Trophoblast cell (in vitro differentiated cells and primary cell): ENCODE measurements at regions not wholly inside any gene's neighbourhood (a gene's known extent, or its start where the extent isn't known, plus 50 kb on each side); places are given as distances from the start of the nearest gene placed in this dataset.

ENCODE experiments used
- DNase-seq, 2 donors: peaks; one replicate each; pipeline ENCODE4 v3.0.0-alpha.2; 2016
- H2AFZ ChIP-seq: 2 replicates; pipeline ENCODE4 v1.6.1; 2013; ENCODE audit warnings: low read length, moderate library complexity, mild to moderate bottlenecking; ENCODE audit not compliant: insufficient read depth, poor library complexity
- H2AK5ac ChIP-seq: 2 replicates; pipeline ENCODE4 v1.6.1; 2013; ENCODE audit warnings: mild to moderate bottlenecking, low read length
- H2BK120ac ChIP-seq: 2 replicates; pipeline ENCODE4 v1.6.1; 2013; ENCODE audit warnings: low read length, mild to moderate bottlenecking, moderate library complexity; ENCODE audit not compliant: insufficient read depth, poor library complexity
- H2BK12ac ChIP-seq: 2 replicates; pipeline ENCODE4 v1.6.1; 2013; ENCODE audit warnings: mild to moderate bottlenecking, low read length, moderate library complexity
- H2BK5ac ChIP-seq: 2 replicates; pipeline ENCODE4 v1.6.1; 2013; ENCODE audit warnings: low read length, low read depth, moderate library complexity, mild to moderate bottlenecking; ENCODE audit not compliant: poor library complexity
- H3K14ac ChIP-seq: 2 replicates; pipeline ENCODE4 v1.6.1; 2013; ENCODE audit warnings: mild to moderate bottlenecking, low read length
- H3K18ac ChIP-seq: 2 replicates; pipeline ENCODE4 v1.6.1; 2013; ENCODE audit warnings: mild to moderate bottlenecking, low read length
- H3K23ac ChIP-seq: 2 replicates; pipeline ENCODE4 v1.6.1; 2013; ENCODE audit warnings: low read length
- H3K27ac ChIP-seq: 2 replicates; pipeline ENCODE4 v1.5.1; 2013; ENCODE audit warnings: low read depth, mild to moderate bottlenecking, inconsistent platforms, low read length, moderate library complexity
- H3K27me3 ChIP-seq: 2 replicates; pipeline ENCODE4 v1.6.1; 2013; ENCODE audit warnings: inconsistent platforms, mild to moderate bottlenecking, low read length, moderate library complexity; ENCODE audit not compliant: insufficient read depth
- H3K36me3 ChIP-seq, 2 experiments: 1 replicate in 1 of 2; 2 replicates in 1 of 2; pipeline ENCODE4 v1.6.1; 2013; ENCODE audit warnings: low read length in 2 of 2, mild to moderate bottlenecking in 2 of 2, moderate library complexity in 1 of 2; ENCODE audit not compliant: insufficient read depth in 2 of 2, control insufficient read depth in 1 of 2
- H3K4ac ChIP-seq: 2 replicates; pipeline ENCODE4 v1.6.1; 2013; ENCODE audit warnings: low read depth, mild to moderate bottlenecking, low read length, moderate library complexity
- H3K4me1 ChIP-seq, 2 experiments: 1 replicate in 1 of 2; 2 replicates in 1 of 2; pipeline ENCODE4 v1.6.1; 2013; ENCODE audit warnings: low read length in 2 of 2, mild to moderate bottlenecking in 2 of 2, moderate library complexity in 1 of 2; ENCODE audit not compliant: insufficient read depth in 2 of 2, control insufficient read depth in 1 of 2
- H3K4me2 ChIP-seq: 2 replicates; pipeline ENCODE4 v1.6.1; 2013; ENCODE audit warnings: inconsistent platforms, mild to moderate bottlenecking, low read length, moderate library complexity
- H3K4me3 ChIP-seq: 2 replicates; pipeline ENCODE4 v1.5.1; 2013; ENCODE audit warnings: mild to moderate bottlenecking, low read depth, low read length, inconsistent platforms
- H3K79me1 ChIP-seq: one replicate; pipeline ENCODE4 v1.6.1; 2013; ENCODE audit warnings: low read length
- H3K79me2 ChIP-seq: 2 replicates; pipeline ENCODE4 v1.6.1; 2013; ENCODE audit warnings: low read length, mild to moderate bottlenecking; ENCODE audit not compliant: control insufficient read depth, insufficient read depth, poor library complexity
- H3K9ac ChIP-seq: 2 replicates; pipeline ENCODE4 v1.6.1; 2013; ENCODE audit warnings: mild to moderate bottlenecking, low read length
- H3K9me3 ChIP-seq: 2 replicates; pipeline ENCODE4 v1.6.1; 2013; ENCODE audit warnings: low read depth, mild to moderate bottlenecking, control low read depth, inconsistent platforms, low read length; ENCODE audit not compliant: insufficient read depth
- H4K12ac ChIP-seq: 2 replicates; pipeline ENCODE4 v1.6.1; 2013; ENCODE audit warnings: low read depth, mild to moderate bottlenecking, low read length, moderate library complexity
- H4K8ac ChIP-seq: 2 replicates; pipeline ENCODE4 v1.6.1; 2013; ENCODE audit warnings: low read depth, mild to moderate bottlenecking, low read length, moderate library complexity
- H4K91ac ChIP-seq: one replicate; pipeline ENCODE4 v1.6.1; 2013; ENCODE audit warnings: low read depth, mild to moderate bottlenecking, low read length, moderate library complexity
- WGBS: extraction: QIAGEN DNeasy Blood & Tissue Kit; methylation state at CpG from one replicate; pipeline ENCODE4 v1.1.7; 2013; ENCODE audit warnings: missing lambda C conversion rate; ENCODE audit not compliant: insufficient read length, insufficient coverage; ENCODE audit errors: extremely low coverage; 5-methylcytosine and 5-hydroxymethylcytosine counted together

GRCh38 chr13:47646298-47646697 is 354.8 kb downstream of the SUCLA2 start:
- no peak overlapping the region for H2BK12ac ChIP-seq
- H3K27me3 ChIP-seq: no peaks in the 10 kb centered on the region
- no peak overlapping the region for H2BK5ac ChIP-seq
- H3K79me1 ChIP-seq: no peaks in the 10 kb centered on the region
- H4K91ac ChIP-seq: no peak overlapping the region
- no peak overlapping the region for H3K18ac ChIP-seq
- no peak overlapping the region for H3K4me3 ChIP-seq
- no peak overlapping the region for H2BK120ac ChIP-seq
- no peak overlapping the region for H3K4me2 ChIP-seq
- no peak for DNase-seq
- H2AK5ac ChIP-seq: no peak overlapping the region
- H3K79me2 ChIP-seq: no peaks in the 10 kb centered on the region
- no peak overlapping the region for H3K4ac ChIP-seq
- H3K14ac ChIP-seq: no peak overlapping the region
- H4K8ac ChIP-seq: no peak overlapping the region
- H2AFZ ChIP-seq: no peak overlapping the region
- no peaks in the 10 kb centered on the region for H3K4me1 ChIP-seq
- H3K9ac ChIP-seq: no peak overlapping the region
- H3K23ac ChIP-seq: no peak overlapping the region
- no peaks in the 10 kb centered on the region for H3K9me3 ChIP-seq
- no CpG with 5 or more reads among the region's 1 CpG for WGBS
- no peaks in the 10 kb centered on the region for H3K36me3 ChIP-seq
- no peak overlapping the region for H4K12ac ChIP-seq
- no peak overlapping the region for H3K27ac ChIP-seq

- H3K23ac ChIP-seq: no peak overlapping the region
- H2BK12ac ChIP-seq: no peak overlapping the region
- no peaks in the 10 kb centered on the region for H3K79me2 ChIP-seq
- H3K27me3 ChIP-seq: no peaks in the 10 kb centered on the region
- WGBS: no CpG with 5 or more reads among the region's 2 CpGs
- no peak overlapping the region for H3K4me2 ChIP-seq
- H3K4me1 ChIP-seq: no peaks in the 10 kb centered on the region
- H2AFZ ChIP-seq: no peak overlapping the region
- H4K12ac ChIP-seq: no peak overlapping the region
- no peak for DNase-seq
- no peak overlapping the region for H3K27ac ChIP-seq
- no peak overlapping the region for H2AK5ac ChIP-seq
- no peaks in the 10 kb centered on the region for H3K9me3 ChIP-seq
- no peak overlapping the region for H3K9ac ChIP-seq
- H2BK5ac ChIP-seq: no peak overlapping the region
- H4K8ac ChIP-seq: no peak overlapping the region
- H3K18ac ChIP-seq: no peak overlapping the region
- H3K4ac ChIP-seq: no peak overlapping the region
- no peak overlapping the region for H2BK120ac ChIP-seq
- H3K36me3 ChIP-seq: no peaks in the 10 kb centered on the region
- no peak overlapping the region for H4K91ac ChIP-seq
- H3K14ac ChIP-seq: no peak overlapping the region
- H3K79me1 ChIP-seq: no peaks in the 10 kb centered on the region
- H3K4me3 ChIP-seq: no peak overlapping the region
Observed at GRCh38 chr13:47639738-47640447, 361.2 kb downstream of the SUCLA2 start.

GRCh38 chr13:47638627-47639026 is 362.4 kb downstream of the SUCLA2 start:
- Histone ChIP-seq H3K79me2 (no peaks in the 10 kb centered on the region), H4K12ac (no peak overlapping the region), H2BK12ac (no peak overlapping the region), H3K4me2 (no peak overlapping the region), H3K4me3 (no peak overlapping the region), H3K27ac (no peak overlapping the region), H3K23ac (no peak overlapping the region), H2BK120ac (no peak overlapping the region), H3K14ac (no peak overlapping the region), H3K79me1 (no peaks in the 10 kb centered on the region), H3K4me1 (no peaks in the 10 kb centered on the region), H3K18ac (no peak overlapping the region), H3K9ac (no peak overlapping the region), H2AFZ (no peak overlapping the region), H4K91ac (no peak overlapping the region), H3K9me3 (no peaks in the 10 kb centered on the region), H3K27me3 (no peaks in the 10 kb centered on the region), H2AK5ac (no peak overlapping the region), H3K36me3 (no peaks in the 10 kb centered on the region), H4K8ac (no peak overlapping the region), H2BK5ac (no peak overlapping the region), H3K4ac (no peak overlapping the region)
- WGBS: no CpG with 5 or more reads among the region's 1 CpG
- no peak for DNase-seq

GRCh38 chr13:47632311-47632710 is 368.8 kb downstream of the SUCLA2 start:
- Histone ChIP-seq H3K9me3 (no peaks in the 10 kb centered on the region), H3K4ac (no peak overlapping the region), H2AK5ac (peak overlapping the region; percentile 22), H2BK120ac (peak overlapping the region; percentile 50), H3K27ac (no peak overlapping the region), H2BK5ac (peak overlapping the region; percentile 29), H3K9ac (no peak overlapping the region), H3K23ac (no peak overlapping the region), H3K27me3 (no peaks in the 10 kb centered on the region), H3K18ac (peak overlapping the region; percentile 29), H2AFZ (peak overlapping the region; percentile 11), H4K8ac (peak overlapping the region; percentile 34), H3K36me3 (no peaks in the 10 kb centered on the region), H3K79me1 (peaks cover 7% of the 10 kb centered on the region), H3K4me3 (no peak overlapping the region), H3K79me2 (no peaks in the 10 kb centered on the region), H2BK12ac (no peak overlapping the region), H3K4me2 (no peak overlapping the region), H4K12ac (no peak overlapping the region), H3K14ac (peak overlapping the region; percentile 24), H3K4me1 (peaks cover 5 to 8% of the 10 kb centered on the region in 2 experiments), H4K91ac (peak overlapping the region; percentile 76)
- WGBS: no CpG with 5 or more reads among the region's 4 CpGs
- no peak for DNase-seq
